Activated CD4-positive, alpha-beta T cell treated with anti-CD3 and anti-CD28 coated beads, Interleukin-2, amount 50 U/mL, for 24 hours (primary cell): ENCODE measurements at regions not wholly inside any gene's neighbourhood (a gene's known extent, or its start where the extent isn't known, plus 50 kb on each side); places are given as distances from the start of the nearest gene placed in this dataset.
"Not testable (repeated sequence)": the region's sequence is repeated elsewhere in the genome, so short reads cannot be mapped to it uniquely, and the experiment has no call there.

Experiments
- DNase-seq, 2 donors: peaks; one replicate each; pipeline ENCODE4 v3.0.0-alpha.2; 2020; ENCODE audit warnings: low read depth in 1 of 2, low spot score in 1 of 2

DNA sequence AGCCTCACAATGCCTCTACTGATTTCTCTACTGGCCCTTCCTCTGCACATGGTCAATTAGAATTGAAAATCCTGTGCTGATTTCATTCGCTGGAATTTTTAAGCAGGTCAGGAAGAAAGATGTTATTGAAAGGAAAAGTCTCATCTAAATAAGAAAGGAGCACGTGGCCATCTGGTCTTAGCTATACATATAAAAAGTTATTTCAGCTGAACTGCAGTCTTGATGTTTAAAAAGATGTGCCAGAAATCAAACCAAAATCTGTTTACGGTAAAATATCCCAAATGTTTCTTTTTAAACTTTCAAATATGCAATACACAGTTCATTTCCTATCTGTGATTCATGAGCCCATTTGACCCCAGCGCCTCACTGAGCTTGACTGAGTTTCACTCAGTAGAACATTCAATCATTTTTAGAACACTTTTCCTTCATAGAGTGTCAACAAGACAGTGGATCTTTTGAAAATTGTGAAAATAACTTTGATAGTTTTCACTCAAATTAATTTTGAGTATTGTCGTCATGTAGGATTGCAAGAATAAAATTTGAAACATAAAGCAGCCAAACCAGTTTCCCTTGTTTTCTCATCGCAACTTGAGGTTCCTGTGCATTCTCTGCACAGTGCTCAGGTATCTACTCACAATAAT lies 293.6 kb downstream of the PTPRC start:
- no peak for DNase-seq

GRCh38 chr1:198933515-198934222 lies 294.8 kb downstream of the PTPRC start:
- DNase-seq = no peak

- no peak for DNase-seq
These were observed 295.6 kb downstream of the PTPRC start for GRCh38 chr1:198934426-198934825.

DNA sequence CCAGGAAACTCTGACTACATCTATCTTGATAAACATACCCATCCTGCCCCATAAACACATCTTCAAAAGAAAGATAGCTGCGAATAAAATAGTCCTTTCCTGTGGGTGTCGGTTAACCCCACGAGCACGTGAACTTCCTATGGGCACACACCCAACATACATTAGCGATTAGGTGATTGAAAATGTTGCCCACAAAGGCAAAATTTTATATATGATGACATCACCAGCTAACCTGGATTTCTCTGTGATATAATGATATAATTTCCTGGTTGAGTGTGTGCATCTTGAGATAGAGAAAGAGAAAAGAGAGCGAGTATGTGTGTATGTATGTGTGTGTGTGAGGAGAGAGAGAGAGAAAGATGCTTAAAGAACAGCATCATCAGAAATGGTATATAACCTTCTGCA lies 296.1 kb downstream of the PTPRC start:
- DNase-seq = peak in 1 of 2 donors; percentile 37

DNA sequence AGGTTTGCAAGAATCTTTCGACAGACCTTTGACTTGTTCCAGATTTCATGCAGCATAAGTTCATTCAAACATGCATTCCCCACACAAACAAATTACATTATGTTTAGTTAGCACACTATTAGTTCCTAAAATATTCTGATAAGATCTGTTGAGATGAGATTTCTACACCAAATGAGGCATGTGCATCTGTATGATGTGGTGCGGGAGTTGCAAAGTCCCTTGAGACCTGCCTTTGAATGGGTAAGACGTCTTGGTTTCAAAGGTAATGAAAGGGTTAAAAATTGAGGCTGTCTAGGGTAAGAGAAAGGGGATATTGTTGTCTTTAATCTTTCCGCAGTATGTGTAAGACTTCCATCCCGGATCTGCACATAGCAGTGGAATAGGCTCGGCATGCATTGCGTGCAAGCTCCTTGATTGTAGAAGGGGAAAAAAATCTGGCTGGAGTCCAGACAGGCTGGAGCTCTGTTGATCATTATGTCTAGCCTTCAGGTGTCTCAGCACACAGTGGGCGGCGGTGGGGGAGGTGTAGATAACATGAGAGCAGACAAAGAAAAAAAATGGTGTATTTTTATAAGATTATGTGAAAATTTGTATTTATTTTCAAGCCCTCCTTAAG lies 296.6 kb downstream of the PTPRC start:
- peak in 1 of 2 donors; percentile 69 for DNase-seq

GRCh38 chr1:198936371-198937083 lies 297.7 kb downstream of the PTPRC start:
- DNase-seq = no peak

- DNase-seq = peak in 1 of 2 donors; percentile 62
These were observed 298.6 kb downstream of the PTPRC start for GRCh38 chr1:198937231-198938031.

DNA sequence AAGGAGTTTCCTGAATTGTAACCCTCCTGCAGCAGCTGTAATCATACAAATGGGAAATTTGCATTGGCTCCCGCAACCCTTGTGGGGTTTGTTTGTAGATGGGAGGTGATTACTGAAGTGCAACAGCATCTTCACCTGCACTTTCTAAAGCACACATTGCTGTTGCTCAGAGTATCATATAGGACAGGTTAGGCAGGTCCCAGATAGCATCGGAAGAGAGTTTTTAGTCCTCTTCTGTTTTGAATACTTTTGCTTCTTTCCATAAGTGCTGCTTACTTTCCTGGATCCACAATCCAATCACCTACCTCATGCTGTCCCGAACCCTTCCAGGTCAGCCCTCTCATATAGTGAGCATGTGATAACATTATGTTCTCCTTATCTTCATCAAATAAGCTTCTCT lies 300.4 kb downstream of the PTPRC start:
- DNase-seq = no peak

GRCh38 chr1:198939956-198940355 lies 301.1 kb downstream of the PTPRC start:
- DNase-seq = no peak

DNA sequence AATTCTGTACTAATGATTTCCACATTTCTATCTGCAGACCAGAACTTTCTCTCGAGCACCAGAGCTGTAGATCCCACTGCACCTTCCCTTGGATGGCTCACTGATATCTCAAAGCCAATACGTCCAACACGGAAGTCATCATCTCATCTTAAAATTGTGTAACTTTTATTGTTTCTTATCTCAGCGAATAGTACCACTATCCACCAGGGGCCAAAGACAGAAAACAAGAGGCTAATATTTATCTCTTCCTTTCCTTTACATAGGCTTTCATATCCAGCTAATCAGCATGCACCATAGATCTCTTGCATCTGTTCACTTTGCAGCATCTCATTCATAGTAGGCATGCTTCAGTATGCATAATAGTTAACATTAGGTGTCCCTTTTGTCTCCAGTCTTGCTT lies 303.6 kb downstream of the PTPRC start:
- DNase-seq = no peak

DNA sequence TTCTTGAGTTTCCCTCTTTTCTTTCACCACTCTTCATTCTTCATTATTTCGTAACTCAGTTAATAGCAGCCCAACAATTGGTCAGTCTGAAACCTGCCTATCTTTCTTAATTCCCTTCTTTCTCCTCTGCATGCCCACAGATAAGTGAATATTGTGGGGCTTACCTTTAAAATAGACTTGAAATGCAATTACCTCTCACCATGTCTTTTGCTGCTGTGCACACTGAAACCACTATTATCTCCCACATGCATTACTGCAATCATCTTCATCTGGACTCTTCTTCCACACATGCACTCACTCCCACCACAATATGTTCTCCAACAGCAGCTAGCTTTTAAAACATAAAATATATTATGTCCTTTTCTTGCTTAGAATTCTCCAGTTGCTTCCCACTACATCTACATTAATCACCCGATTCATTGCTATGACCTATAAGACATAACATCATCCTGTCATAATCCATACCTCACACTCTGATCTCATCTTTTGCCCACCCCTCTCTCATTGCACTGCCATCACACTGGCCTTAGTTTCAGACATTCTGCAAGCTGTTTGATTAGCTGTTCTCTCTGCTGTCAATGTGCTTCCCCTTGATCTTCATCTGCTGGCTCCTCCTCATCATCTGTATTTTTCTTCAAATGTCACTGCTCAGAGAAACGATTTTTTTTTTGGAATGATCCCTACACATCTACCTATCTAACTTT lies 304.8 kb downstream of the PTPRC start:
- no peak for DNase-seq

- no peak for DNase-seq
These were observed 308.6 kb downstream of the PTPRC start for GRCh38 chr1:198947456-198947855.

DNA sequence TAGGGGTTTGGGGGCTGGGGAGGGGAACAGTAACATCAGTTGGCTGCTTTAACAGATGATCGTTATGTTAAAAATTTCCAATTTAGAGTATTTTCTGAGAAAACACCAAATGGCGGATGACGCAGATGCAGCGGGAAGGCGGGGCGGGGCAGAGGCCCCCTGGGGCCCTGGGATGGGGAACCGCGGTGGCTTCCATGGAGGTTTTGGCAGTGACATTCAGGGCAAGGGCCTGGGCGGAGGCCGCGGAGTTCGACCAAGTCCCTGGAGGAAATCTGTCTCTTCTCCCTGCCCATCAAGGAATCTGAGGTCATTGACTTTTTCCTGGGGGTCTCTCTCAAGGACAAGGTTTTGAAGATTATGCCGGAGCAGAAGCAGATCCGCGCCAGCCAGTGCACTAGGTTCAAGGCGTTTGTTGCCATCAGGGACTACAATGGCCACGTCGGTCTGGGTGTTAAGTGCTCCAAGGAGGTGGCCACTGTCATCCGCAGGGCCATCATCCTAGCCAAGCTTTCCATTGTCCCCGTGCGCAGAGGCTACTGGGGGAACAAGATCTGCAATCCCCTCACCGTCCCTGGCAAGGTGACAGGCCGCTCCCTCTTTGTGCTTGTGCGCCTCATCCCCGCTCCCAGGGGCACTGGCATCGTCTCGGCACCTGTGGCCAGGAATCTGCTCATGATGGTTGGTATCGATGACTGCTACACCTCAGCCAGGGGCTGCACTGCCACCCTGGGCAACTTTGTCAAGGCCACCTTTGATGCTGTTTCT lies 310.2 kb downstream of the PTPRC start:
- DNase-seq = no peak

- no peak for DNase-seq
These were observed 311.2 kb downstream of the PTPRC start for GRCh38 chr1:198950036-198950435.

GRCh38 chr1:198955085-198955484 lies 316.2 kb downstream of the PTPRC start:
- DNase-seq = no peak

GRCh38 chr1:198957044-198957443 lies 318.2 kb downstream of the PTPRC start:
- no peak for DNase-seq

DNA sequence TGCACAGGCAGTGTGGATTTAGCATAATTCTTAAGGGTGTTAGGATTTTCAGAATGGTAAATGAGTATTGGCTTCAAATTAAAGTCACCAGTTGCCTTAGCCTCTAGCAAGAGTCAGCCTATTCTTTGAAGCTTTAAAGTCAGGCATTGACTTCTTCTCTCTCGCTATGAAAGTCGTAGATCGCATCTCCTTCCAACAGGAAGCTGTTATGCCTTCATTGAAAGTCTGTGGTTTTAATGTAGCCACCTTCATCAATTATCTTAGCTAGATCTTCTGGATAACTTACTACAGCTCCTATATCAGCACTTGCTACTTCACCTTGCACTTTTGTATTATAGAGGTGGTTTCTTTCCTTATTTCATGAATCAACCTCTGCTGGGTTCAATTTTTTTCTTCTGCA lies 320.2 kb downstream of the PTPRC start:
- DNase-seq = no peak

DNA sequence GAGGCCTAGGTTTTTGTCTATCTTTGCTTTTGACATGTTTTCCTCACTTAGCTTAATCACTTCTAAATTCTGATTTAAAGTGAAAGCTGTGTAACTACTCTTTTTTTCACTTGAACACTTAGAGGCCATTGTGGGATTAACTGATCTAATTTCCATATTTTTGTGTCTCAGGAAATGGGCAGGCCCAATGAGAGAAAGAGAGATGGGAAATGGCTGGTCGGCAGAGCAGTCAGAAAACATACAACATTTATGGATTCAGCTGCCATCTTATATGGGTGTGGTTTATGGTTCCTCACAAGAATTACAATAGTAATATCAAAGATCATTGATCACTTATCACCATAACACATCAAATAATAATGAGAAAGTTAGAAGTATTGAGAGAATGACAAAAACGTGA lies 320.8 kb downstream of the PTPRC start:
- DNase-seq = no peak

DNA sequence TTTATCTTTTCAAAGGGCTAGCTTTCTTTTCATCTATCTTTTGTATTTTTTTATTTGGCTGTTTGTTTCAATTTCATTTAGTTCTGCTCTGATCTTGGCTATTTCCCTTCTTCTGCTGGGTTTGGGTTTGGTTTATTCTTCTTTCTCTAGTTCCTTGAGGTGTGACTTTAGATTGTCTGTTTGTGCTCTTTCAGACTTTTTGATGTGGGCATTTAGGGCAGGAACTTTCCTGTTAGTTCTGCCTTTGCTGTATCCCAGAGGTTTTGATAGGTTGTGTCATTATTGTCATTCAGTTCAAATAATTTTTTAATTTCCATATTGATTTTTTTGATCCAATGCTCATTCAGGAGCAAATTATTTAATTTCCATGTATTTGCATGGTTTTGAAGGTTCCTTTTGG lies 325.0 kb downstream of the PTPRC start:
- not testable (repeated sequence) for DNase-seq

- DNase-seq = no peak
These were observed 327.7 kb downstream of the PTPRC start for GRCh38 chr1:198966519-198966918.
